Breast epithelium (tissue), 4 donors: ENCODE measurements at regions not wholly inside any gene's neighbourhood (a gene's known extent, or its start where the extent isn't known, plus 50 kb on each side); places are given as distances from the start of the nearest gene placed in this dataset.

Experiments used
- DNase-seq, 2 donors: peaks; one replicate each; pipeline ENCODE4 v3.0.0-alpha.2; 2019; ENCODE audit warnings: low spot score in 2 of 2
- H3K27ac ChIP-seq, 2 donors: fragments of 200-600 bp; sonication (generic) in 1 of 2; one replicate each; pipeline ENCODE4 v1.5.1; 2016 to 2019; ENCODE audit warnings: mild to moderate bottlenecking in 1 of 2
- H3K27me3 ChIP-seq, 2 donors: fragments of 200-600 bp; sonication (generic) in 1 of 2; one replicate each; pipeline versions ENCODE4 v1.5.1 to v1.6.0; 2017 to 2019; ENCODE audit warnings: control low read depth in 1 of 2, mild to moderate bottlenecking in 1 of 2
- H3K36me3 ChIP-seq: fragments of 200-600 bp; one replicate; pipeline ENCODE4 v1.5.1; 2019
- H3K4me1 ChIP-seq, 2 donors: fragments of 200-600 bp; sonication (generic); one replicate each; pipeline ENCODE4 v1.5.1; 2016 to 2019; ENCODE audit warnings: control low read depth in 1 of 2
- H3K4me3 ChIP-seq, 3 donors: fragments of 200-600 bp; sonication (generic); 1 replicate in 2 of 3; 2 replicates in 1 of 3; pipeline ENCODE4 v1.5.1; 2016 to 2019; ENCODE audit warnings: mild to moderate bottlenecking in 3 of 3, moderate library complexity in 2 of 3
- H3K9me3 ChIP-seq, 2 donors: fragments of 200-600 bp; sonication (generic) in 1 of 2; one replicate each; pipeline ENCODE4 v1.5.1; 2016 to 2019; ENCODE audit warnings: control low read depth in 1 of 2
- CTCF ChIP-seq, 3 donors: fragments of 450-650 bp; IDR thresholded peaks; one replicate each; pipeline ENCODE4 v1.5.1; 2016 to 2017; ENCODE audit warnings: antibody characterized with exemption in 3 of 3, mild to moderate bottlenecking in 3 of 3, moderate library complexity in 3 of 3
- POLR2A ChIP-seq: fragments of 450-650 bp; IDR thresholded peaks from one replicate; pipeline ENCODE4 v1.6.1; 2016; ENCODE audit warnings: antibody characterized with exemption, mild to moderate bottlenecking, moderate library complexity
- POLR2AphosphoS5 ChIP-seq, 3 donors: sonication (generic); formaldehyde crosslinking; IDR thresholded peaks; one replicate each; pipeline ENCODE4 v1.6.1; 2017; ENCODE audit warnings: antibody characterized with exemption in 3 of 3
- intact Hi-C: fragments of 100-400 bp; cut with DNase I; formaldehyde crosslinking; loops from one replicate; pipeline ENCODE4 v1.15.1; 2023; ENCODE audit warnings: low total_unique reads

GRCh38 chr3:102096066-102096465 lies 246.8 kb downstream of the NFKBIZ start:
- Histone ChIP-seq H3K4me1 (no peaks in the 10 kb centered on the region), H3K27ac (no peak overlapping the region), H3K27me3 (no peaks in the 10 kb centered on the region), H3K4me3 (no peak overlapping the region), H3K36me3 (no peaks in the 10 kb centered on the region), H3K9me3 (no peaks in the 10 kb centered on the region)
- DNase-seq = no peak
- TF ChIP-seq POLR2AphosphoS5 (IDR thresholded peaks at IDR 0.05) (no peak), CTCF (IDR thresholded peaks at IDR 0.05) (no peak), POLR2A (no peak)
- intact Hi-C loops = no loop called here

GRCh38 chr3:102098130-102098885 lies 249.0 kb downstream of the NFKBIZ start:
- no peak for TF ChIP-seq POLR2AphosphoS5 (IDR thresholded peaks at IDR 0.05)
- no peak for TF ChIP-seq POLR2A
- no peak for TF ChIP-seq CTCF (IDR thresholded peaks at IDR 0.05)
- intact Hi-C loops = no loop called here
- H3K36me3 ChIP-seq = no peaks in the 10 kb centered on the region
- H3K27ac ChIP-seq = no peak overlapping the region
- no peaks in the 10 kb centered on the region for H3K27me3 ChIP-seq
- no peak for DNase-seq
- no peaks in the 10 kb centered on the region for H3K4me1 ChIP-seq
- no peak overlapping the region for H3K4me3 ChIP-seq
- H3K9me3 ChIP-seq = no peaks in the 10 kb centered on the region

- TF ChIP-seq POLR2A (no peak), CTCF (IDR thresholded peaks at IDR 0.05) (no peak), POLR2AphosphoS5 (IDR thresholded peaks at IDR 0.05) (no peak)
- H3K27me3 ChIP-seq = no peaks in the 10 kb centered on the region
- DNase-seq = no peak
- no peak overlapping the region for H3K27ac ChIP-seq
- no peaks in the 10 kb centered on the region for H3K4me1 ChIP-seq
- intact Hi-C loops = loop anchor here (10.0 kb wide), 1 partner anchor 1555 kb away; no protein-coding TSS in a partner anchor
- no peak overlapping the region for H3K4me3 ChIP-seq
- H3K9me3 ChIP-seq = no peaks in the 10 kb centered on the region
- no peaks in the 10 kb centered on the region for H3K36me3 ChIP-seq
Measured at GRCh38 chr3:102099913-102100312, 250.6 kb downstream of the NFKBIZ start.

- intact Hi-C loops = loop anchor here (10.0 kb wide), 1 partner anchor 1558 kb away; no protein-coding TSS in a partner anchor
- H3K36me3 ChIP-seq = no peaks in the 10 kb centered on the region
- TF ChIP-seq CTCF (IDR thresholded peaks at IDR 0.05) (no peak), POLR2A (no peak), POLR2AphosphoS5 (IDR thresholded peaks at IDR 0.05) (no peak)
- no peak overlapping the region for H3K27ac ChIP-seq
- no peak overlapping the region for H3K4me3 ChIP-seq
- H3K9me3 ChIP-seq = no peaks in the 10 kb centered on the region
- H3K4me1 ChIP-seq = no peaks in the 10 kb centered on the region
- no peaks in the 10 kb centered on the region for H3K27me3 ChIP-seq
- no peak for DNase-seq
Measured at GRCh38 chr3:102102394-102102793, 253.1 kb downstream of the NFKBIZ start.

GRCh38 chr3:102104033-102104432 lies 254.7 kb downstream of the NFKBIZ start:
- Histone ChIP-seq H3K27ac (no peak overlapping the region), H3K4me1 (no peaks in the 10 kb centered on the region), H3K9me3 (peaks cover 0 to 7% of the 10 kb centered on the region in 2 donors), H3K4me3 (no peak overlapping the region), H3K27me3 (no peaks in the 10 kb centered on the region), H3K36me3 (no peaks in the 10 kb centered on the region)
- TF ChIP-seq POLR2A (no peak), CTCF (IDR thresholded peaks at IDR 0.05) (no peak), POLR2AphosphoS5 (IDR thresholded peaks at IDR 0.05) (no peak)
- DNase-seq = no peak
- intact Hi-C loops = loop anchor here (10.0 kb wide), 1 partner anchor 1559 kb away; no protein-coding TSS in a partner anchor
